ENCODE measurements at regions not wholly inside any gene's neighbourhood (a gene's known extent, or its start where the extent isn't known, plus 50 kb on each side); places are given as distances from the start of the nearest gene placed in this dataset.

- Mint-ChIP-seq H3K4me3 (ENCODE audit: low read depth) (no peak overlapping the region), H3K27me3 (ENCODE audit: low read depth) (no peaks in the 10 kb centered on the region), H3K4me1 (ENCODE audit: low read depth) (no peaks in the 10 kb centered on the region), H3K9me3 (no peaks in the 10 kb centered on the region), H3K36me3 (ENCODE audit: low read depth) (no peaks in the 10 kb centered on the region), H3K27ac (no peak overlapping the region)
- DNase-seq (ENCODE audit: low spot score), result no peak
- intact Hi-C loops (cut with micrococcal nuclease), result no loop called here
Measured at GRCh38 chr20:48064929-48065328, 279.6 kb upstream of the SULF2 start.

GRCh38 chr20:48060841-48061720 is 275.8 kb upstream of the SULF2 start:
- peaks cover 5% of the 10 kb centered on the region for H3K9me3 Mint-ChIP-seq
- no peak overlapping the region for H3K27ac Mint-ChIP-seq
- intact Hi-C loops (cut with micrococcal nuclease), result no loop called here
- no peak overlapping the region for H3K4me3 Mint-ChIP-seq (ENCODE audit: low read depth)
- no peaks in the 10 kb centered on the region for H3K36me3 Mint-ChIP-seq (ENCODE audit: low read depth)
- H3K27me3 Mint-ChIP-seq (ENCODE audit: low read depth), result no peaks in the 10 kb centered on the region
- no peak for DNase-seq (ENCODE audit: low spot score)
- H3K4me1 Mint-ChIP-seq (ENCODE audit: low read depth), result no peaks in the 10 kb centered on the region

GRCh38 chr20:48058611-48059559 is 273.6 kb upstream of the SULF2 start:
- Mint-ChIP-seq H3K27ac (no peak overlapping the region), H3K4me3 (ENCODE audit: low read depth) (no peak overlapping the region), H3K4me1 (ENCODE audit: low read depth) (no peaks in the 10 kb centered on the region), H3K9me3 (peaks cover 5% of the 10 kb centered on the region), H3K36me3 (ENCODE audit: low read depth) (no peaks in the 10 kb centered on the region), H3K27me3 (ENCODE audit: low read depth) (no peaks in the 10 kb centered on the region)
- no peak for DNase-seq (ENCODE audit: low spot score)
- intact Hi-C loops (cut with micrococcal nuclease), result no loop called here

GRCh38 chr20:48057739-48058138 is 272.5 kb upstream of the SULF2 start:
- intact Hi-C loops (cut with micrococcal nuclease), result no loop called here
- no peak overlapping the region for H3K4me3 Mint-ChIP-seq (ENCODE audit: low read depth)
- no peaks in the 10 kb centered on the region for H3K4me1 Mint-ChIP-seq (ENCODE audit: low read depth)
- H3K36me3 Mint-ChIP-seq (ENCODE audit: low read depth), result no peaks in the 10 kb centered on the region
- H3K9me3 Mint-ChIP-seq, result peaks cover 5% of the 10 kb centered on the region
- no peak for DNase-seq (ENCODE audit: low spot score)
- no peaks in the 10 kb centered on the region for H3K27me3 Mint-ChIP-seq (ENCODE audit: low read depth)
- H3K27ac Mint-ChIP-seq, result no peak overlapping the region

- Mint-ChIP-seq H3K27me3 (ENCODE audit: low read depth) (no peaks in the 10 kb centered on the region), H3K4me3 (ENCODE audit: low read depth) (no peak overlapping the region), H3K27ac (no peak overlapping the region), H3K4me1 (ENCODE audit: low read depth) (no peaks in the 10 kb centered on the region), H3K36me3 (ENCODE audit: low read depth) (no peaks in the 10 kb centered on the region), H3K9me3 (peaks cover 5% of the 10 kb centered on the region)
- no peak for DNase-seq (ENCODE audit: low spot score)
- intact Hi-C loops (cut with micrococcal nuclease), result no loop called here
Measured at GRCh38 chr20:48057251-48057650, 272.0 kb upstream of the SULF2 start.

GRCh38 chr20:48056218-48056617 is 270.9 kb upstream of the SULF2 start:
- Mint-ChIP-seq H3K27ac (no peak overlapping the region), H3K4me3 (ENCODE audit: low read depth) (no peak overlapping the region), H3K4me1 (ENCODE audit: low read depth) (no peaks in the 10 kb centered on the region), H3K27me3 (ENCODE audit: low read depth) (no peaks in the 10 kb centered on the region), H3K36me3 (ENCODE audit: low read depth) (no peaks in the 10 kb centered on the region), H3K9me3 (peaks cover 5% of the 10 kb centered on the region)
- intact Hi-C loops (cut with micrococcal nuclease), result no loop called here
- DNase-seq (ENCODE audit: low spot score), result no peak

- Mint-ChIP-seq H3K27ac (no peak overlapping the region), H3K4me3 (ENCODE audit: low read depth) (no peak overlapping the region), H3K9me3 (peaks cover 5% of the 10 kb centered on the region), H3K36me3 (ENCODE audit: low read depth) (no peaks in the 10 kb centered on the region), H3K27me3 (ENCODE audit: low read depth) (no peaks in the 10 kb centered on the region), H3K4me1 (ENCODE audit: low read depth) (no peaks in the 10 kb centered on the region)
- DNase-seq (ENCODE audit: low spot score), result no peak
- intact Hi-C loops (cut with micrococcal nuclease), result no loop called here
Measured at GRCh38 chr20:48054051-48054450, 268.8 kb upstream of the SULF2 start.

GRCh38 chr20:48052475-48052835 is 267.2 kb upstream of the SULF2 start:
- no peak overlapping the region for H3K4me3 Mint-ChIP-seq (ENCODE audit: low read depth)
- no peaks in the 10 kb centered on the region for H3K27me3 Mint-ChIP-seq (ENCODE audit: low read depth)
- H3K36me3 Mint-ChIP-seq (ENCODE audit: low read depth), result no peaks in the 10 kb centered on the region
- H3K4me1 Mint-ChIP-seq (ENCODE audit: low read depth), result no peaks in the 10 kb centered on the region
- intact Hi-C loops (cut with micrococcal nuclease), result no loop called here
- DNase-seq (ENCODE audit: low spot score), result no peak
- H3K9me3 Mint-ChIP-seq, result peaks cover 3% of the 10 kb centered on the region
- H3K27ac Mint-ChIP-seq, result no peak overlapping the region

GRCh38 chr20:48051794-48052474 is 266.7 kb upstream of the SULF2 start:
- no peak for DNase-seq (ENCODE audit: low spot score)
- Mint-ChIP-seq H3K36me3 (ENCODE audit: low read depth) (no peaks in the 10 kb centered on the region), H3K27me3 (ENCODE audit: low read depth) (no peaks in the 10 kb centered on the region), H3K9me3 (no peaks in the 10 kb centered on the region), H3K4me3 (ENCODE audit: low read depth) (no peak overlapping the region), H3K4me1 (ENCODE audit: low read depth) (no peaks in the 10 kb centered on the region), H3K27ac (no peak overlapping the region)
- intact Hi-C loops (cut with micrococcal nuclease), result no loop called here

- no peak for DNase-seq (ENCODE audit: low spot score)
- H3K27me3 Mint-ChIP-seq (ENCODE audit: low read depth), result no peaks in the 10 kb centered on the region
- no peaks in the 10 kb centered on the region for H3K9me3 Mint-ChIP-seq
- H3K4me3 Mint-ChIP-seq (ENCODE audit: low read depth), result no peak overlapping the region
- intact Hi-C loops (cut with micrococcal nuclease), result no loop called here
- no peaks in the 10 kb centered on the region for H3K4me1 Mint-ChIP-seq (ENCODE audit: low read depth)
- H3K27ac Mint-ChIP-seq, result no peak overlapping the region
- no peaks in the 10 kb centered on the region for H3K36me3 Mint-ChIP-seq (ENCODE audit: low read depth)
Measured at GRCh38 chr20:48049641-48050040, 264.4 kb upstream of the SULF2 start.

GRCh38 chr20:48049171-48049570 is 263.9 kb upstream of the SULF2 start:
- no peaks in the 10 kb centered on the region for H3K4me1 Mint-ChIP-seq (ENCODE audit: low read depth)
- H3K27me3 Mint-ChIP-seq (ENCODE audit: low read depth), result no peaks in the 10 kb centered on the region
- no peaks in the 10 kb centered on the region for H3K36me3 Mint-ChIP-seq (ENCODE audit: low read depth)
- intact Hi-C loops (cut with micrococcal nuclease), result no loop called here
- H3K9me3 Mint-ChIP-seq, result no peaks in the 10 kb centered on the region
- no peak overlapping the region for H3K27ac Mint-ChIP-seq
- DNase-seq (ENCODE audit: low spot score), result no peak
- no peak overlapping the region for H3K4me3 Mint-ChIP-seq (ENCODE audit: low read depth)

GRCh38 chr20:48047447-48047846 is 262.2 kb upstream of the SULF2 start:
- H3K4me1 Mint-ChIP-seq (ENCODE audit: low read depth), result no peaks in the 10 kb centered on the region
- intact Hi-C loops (cut with micrococcal nuclease), result no loop called here
- H3K36me3 Mint-ChIP-seq (ENCODE audit: low read depth), result no peaks in the 10 kb centered on the region
- H3K27me3 Mint-ChIP-seq (ENCODE audit: low read depth), result no peaks in the 10 kb centered on the region
- H3K9me3 Mint-ChIP-seq, result no peaks in the 10 kb centered on the region
- no peak for DNase-seq (ENCODE audit: low spot score)
- H3K27ac Mint-ChIP-seq, result no peak overlapping the region
- no peak overlapping the region for H3K4me3 Mint-ChIP-seq (ENCODE audit: low read depth)
